Right lobe of liver (tissue), 4 donors: ENCODE measurements at regions not wholly inside any gene's neighbourhood (a gene's known extent, or its start where the extent isn't known, plus 50 kb on each side); places are given as distances from the start of the nearest gene placed in this dataset.

Experiments used
- POLR2A ChIP-seq: fragments of 450-650 bp; IDR thresholded peaks from one replicate; pipeline ENCODE4 v1.6.1; 2017; ENCODE audit warnings: antibody characterized with exemption, mild to moderate bottlenecking
- TF ChIP-seq, protein P1 (sequence below), 4 donors: fragments of 200-600 bp in 3 of 4; fragments of 450-650 bp in 1 of 4; IDR thresholded peaks; one replicate each; pipeline versions ENCODE4 v1.5.1 to v1.8.0; 2016 to 2022; ENCODE audit warnings: antibody characterized with exemption in 4 of 4, mild to moderate bottlenecking in 2 of 4
- donor health status: DM: no; HTN: no; CAD: no.
- donor health status: DM: no; HTN: no; CAD: no.
- donor health status: DM: no; HTN: yes; CAD: no.

DNA sequence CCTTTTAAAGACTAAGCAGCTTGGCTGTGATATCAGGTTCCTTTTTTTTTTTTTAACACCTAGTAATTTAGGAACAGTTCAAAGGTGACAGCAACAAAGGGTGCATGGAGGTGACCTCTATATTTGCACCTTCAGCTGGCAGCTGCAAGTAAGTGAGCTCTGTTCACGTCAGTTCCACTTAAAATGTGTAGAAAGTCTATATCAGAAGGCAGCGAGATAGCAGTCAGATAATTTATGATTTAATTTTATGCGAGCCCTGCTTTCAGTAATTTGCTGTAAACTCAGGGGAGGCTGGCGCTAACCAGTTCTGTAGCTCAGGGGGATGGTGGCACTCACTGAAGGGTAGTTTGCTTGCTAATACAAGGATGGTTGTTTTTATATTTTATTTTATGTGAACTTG is 602.8 kb upstream of the MMS22L start:
- no peak for TF ChIP-seq POLR2A
- TF ChIP-seq, protein P1, sequence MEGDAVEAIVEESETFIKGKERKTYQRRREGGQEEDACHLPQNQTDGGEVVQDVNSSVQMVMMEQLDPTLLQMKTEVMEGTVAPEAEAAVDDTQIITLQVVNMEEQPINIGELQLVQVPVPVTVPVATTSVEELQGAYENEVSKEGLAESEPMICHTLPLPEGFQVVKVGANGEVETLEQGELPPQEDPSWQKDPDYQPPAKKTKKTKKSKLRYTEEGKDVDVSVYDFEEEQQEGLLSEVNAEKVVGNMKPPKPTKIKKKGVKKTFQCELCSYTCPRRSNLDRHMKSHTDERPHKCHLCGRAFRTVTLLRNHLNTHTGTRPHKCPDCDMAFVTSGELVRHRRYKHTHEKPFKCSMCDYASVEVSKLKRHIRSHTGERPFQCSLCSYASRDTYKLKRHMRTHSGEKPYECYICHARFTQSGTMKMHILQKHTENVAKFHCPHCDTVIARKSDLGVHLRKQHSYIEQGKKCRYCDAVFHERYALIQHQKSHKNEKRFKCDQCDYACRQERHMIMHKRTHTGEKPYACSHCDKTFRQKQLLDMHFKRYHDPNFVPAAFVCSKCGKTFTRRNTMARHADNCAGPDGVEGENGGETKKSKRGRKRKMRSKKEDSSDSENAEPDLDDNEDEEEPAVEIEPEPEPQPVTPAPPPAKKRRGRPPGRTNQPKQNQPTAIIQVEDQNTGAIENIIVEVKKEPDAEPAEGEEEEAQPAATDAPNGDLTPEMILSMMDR (IDR thresholded peaks at IDR 0.05) = no peak
